ENCODE measurements at regions not wholly inside any gene's neighbourhood (a gene's known extent, or its start where the extent isn't known, plus 50 kb on each side); places are given as distances from the start of the nearest gene placed in this dataset.

DNA sequence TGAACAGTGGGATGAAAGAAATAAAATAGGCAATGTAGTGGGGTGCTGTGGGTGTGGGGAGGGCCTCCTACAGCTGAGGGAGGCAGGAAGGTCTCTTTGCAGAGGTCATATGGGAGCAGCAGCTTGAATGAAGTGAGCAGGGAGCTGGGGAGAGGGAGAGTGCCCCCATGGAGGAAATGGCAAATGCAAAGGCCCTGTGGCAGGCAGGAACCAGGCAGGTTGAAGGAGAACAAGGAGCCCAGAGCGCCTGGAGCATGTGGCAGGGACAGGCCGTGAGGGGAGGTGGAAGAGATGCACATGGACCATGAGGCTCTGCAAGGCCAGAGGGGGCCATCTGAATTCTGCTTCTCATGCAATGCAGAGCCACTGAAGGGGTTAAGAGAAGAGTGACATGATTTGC is 191.8 kb downstream of the URI1 start:
- CTCF ChIA-PET, result no interaction called here
- RAD21 ChIA-PET (ENCODE audit: low non-redundant PET in 1 of 2, low total read pairs in 2 of 2, uncharacterized antibody in 2 of 2, unreplicated experiment in 2 of 2), result no interaction called here
- no peak for ATAC-seq
- POLR2A ChIA-PET, result no interaction called here
- Histone ChIP-seq H3K27ac (ENCODE audit: low read depth, low read length) (no peak overlapping the region), H3K9me3 (ENCODE audit: control insufficient read depth in 1 of 2, insufficient read depth in 1 of 2, low read depth in 1 of 2, low read length in 2 of 2) (no peaks in the 10 kb centered on the region), H3K36me3 (ENCODE audit: control insufficient read depth in 1 of 2, insufficient read depth in 2 of 2, low read length in 2 of 2) (no peaks in the 10 kb centered on the region), H3K4me1 (ENCODE audit: control insufficient read depth in 1 of 2, insufficient read depth in 2 of 2, low read length in 2 of 2) (no peaks in the 10 kb centered on the region), H3K9ac (ENCODE audit: low read length) (no peak overlapping the region), H2AFZ (ENCODE audit: low read depth, low read length, poor library complexity, severe bottlenecking) (no peak overlapping the region), H3K79me2 (ENCODE audit: insufficient read depth, low read length) (no peaks in the 10 kb centered on the region), H3K9me2 (ENCODE audit: insufficient read depth) (no peaks in the 10 kb centered on the region), H3K27me3 (ENCODE audit: insufficient read depth, low read length) (no peaks in the 10 kb centered on the region; the same call in 1 of the 2 replicates), H3K4me2 (ENCODE audit: low read length) (no peak overlapping the region), H3K4me3 (replicated peaks in 1 of 2; ENCODE audit: low read depth in 1 of 2, low read length in 2 of 2) (no peak overlapping the region), H4K20me1 (ENCODE audit: insufficient read depth) (no peaks in the 10 kb centered on the region)
- no peak for DNase-seq (ENCODE audit: low read depth, low spot score)
- TF ChIP-seq, protein P1, sequence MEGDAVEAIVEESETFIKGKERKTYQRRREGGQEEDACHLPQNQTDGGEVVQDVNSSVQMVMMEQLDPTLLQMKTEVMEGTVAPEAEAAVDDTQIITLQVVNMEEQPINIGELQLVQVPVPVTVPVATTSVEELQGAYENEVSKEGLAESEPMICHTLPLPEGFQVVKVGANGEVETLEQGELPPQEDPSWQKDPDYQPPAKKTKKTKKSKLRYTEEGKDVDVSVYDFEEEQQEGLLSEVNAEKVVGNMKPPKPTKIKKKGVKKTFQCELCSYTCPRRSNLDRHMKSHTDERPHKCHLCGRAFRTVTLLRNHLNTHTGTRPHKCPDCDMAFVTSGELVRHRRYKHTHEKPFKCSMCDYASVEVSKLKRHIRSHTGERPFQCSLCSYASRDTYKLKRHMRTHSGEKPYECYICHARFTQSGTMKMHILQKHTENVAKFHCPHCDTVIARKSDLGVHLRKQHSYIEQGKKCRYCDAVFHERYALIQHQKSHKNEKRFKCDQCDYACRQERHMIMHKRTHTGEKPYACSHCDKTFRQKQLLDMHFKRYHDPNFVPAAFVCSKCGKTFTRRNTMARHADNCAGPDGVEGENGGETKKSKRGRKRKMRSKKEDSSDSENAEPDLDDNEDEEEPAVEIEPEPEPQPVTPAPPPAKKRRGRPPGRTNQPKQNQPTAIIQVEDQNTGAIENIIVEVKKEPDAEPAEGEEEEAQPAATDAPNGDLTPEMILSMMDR (IDR thresholded peaks at IDR 0.05 in 2 of 3, conservative IDR thresholded peaks at IDR 0.05 in 1 of 3; ENCODE audit: borderline replicate concordance in 1 of 3, insufficient read depth in 1 of 3, low read depth in 2 of 3, low read length in 2 of 3), result no peak
- TF ChIP-seq TCF7L2 (IDR thresholded peaks at IDR 0.05; ENCODE audit: borderline replicate concordance, extremely low read depth, insufficient read depth, insufficient read length), result no peak
- TF ChIP-seq, protein P2, sequence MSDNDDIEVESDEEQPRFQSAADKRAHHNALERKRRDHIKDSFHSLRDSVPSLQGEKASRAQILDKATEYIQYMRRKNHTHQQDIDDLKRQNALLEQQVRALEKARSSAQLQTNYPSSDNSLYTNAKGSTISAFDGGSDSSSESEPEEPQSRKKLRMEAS (IDR thresholded peaks at IDR 0.05), result no peak
- no peak for TF ChIP-seq SP1 (IDR thresholded peaks at IDR 0.05; ENCODE audit: low read depth)
- no peak for TF ChIP-seq EGR1 (IDR thresholded peaks at IDR 0.05; ENCODE audit: low read depth)
- TF ChIP-seq FOSL1 (IDR thresholded peaks at IDR 0.05; ENCODE audit: low read depth), result no peak
- TF ChIP-seq SIN3A (IDR thresholded peaks at IDR 0.05; ENCODE audit: low read depth), result no peak
- TF ChIP-seq POLR2A (IDR thresholded peaks at IDR 0.05; ENCODE audit: borderline replicate concordance, extremely low read depth, insufficient read depth, insufficient read length), result no peak
- no peak for TF ChIP-seq RAD21 (IDR thresholded peaks at IDR 0.05; ENCODE audit: low read depth)
- TF ChIP-seq POLR2AphosphoS5 (IDR thresholded peaks at IDR 0.05; ENCODE audit: low read depth, low read length), result no peak
- no TSS peak for BruUV-seq (replicated peaks)
- intact Hi-C loops (cut with micrococcal nuclease), result no loop called here
